OCI-LY7 (cell line): ENCODE measurements at regions not wholly inside any gene's neighbourhood (a gene's known extent, or its start where the extent isn't known, plus 50 kb on each side); places are given as distances from the start of the nearest gene placed in this dataset.

Experiments
- CTCF ChIP-seq: fragments of 200-600 bp; sonication (generic); conservative IDR thresholded peaks from 2 replicates; pipeline ENCODE4 v1.5.1; 2014; ENCODE audit warnings: mild to moderate bottlenecking, antibody characterized with exemption, low read length, moderate library complexity, mixed read lengths
- EZH2phosphoT487 ChIP-seq: fragments of 200-600 bp; sonication (generic); IDR thresholded peaks from 2 replicates; pipeline ENCODE4 v1.6.1; 2018; ENCODE audit warnings: low read depth, borderline replicate concordance, mild to moderate bottlenecking, mixed run types, antibody characterized with exemption, low read length, moderate library complexity, mixed read lengths

- TF ChIP-seq CTCF = no peak
- TF ChIP-seq EZH2phosphoT487 = no peak
Measured at GRCh38 chr21:16538405-16538804, 808.6 kb downstream of the USP25 start.
